HG03045 (cell line): ENCODE measurements at regions not wholly inside any gene's neighbourhood (a gene's known extent, or its start where the extent isn't known, plus 50 kb on each side); places are given as distances from the start of the nearest gene placed in this dataset.
"Not testable (repeated sequence)": the region's sequence is repeated elsewhere in the genome, so short reads cannot be mapped to it uniquely, and the experiment has no call there.

ENCODE experiments used
- ATAC-seq: cut with Tn5 transposase; IDR thresholded peaks from one replicate; pipeline ENCODE4 v1.9.1; 2021; ENCODE audit warnings: mild to moderate bottlenecking, moderate library complexity; ENCODE audit not compliant: unreplicated experiment

GRCh38 chr4:64216741-64217140 lies 192.5 kb downstream of the TECRL start:
- ATAC-seq = no peak

DNA sequence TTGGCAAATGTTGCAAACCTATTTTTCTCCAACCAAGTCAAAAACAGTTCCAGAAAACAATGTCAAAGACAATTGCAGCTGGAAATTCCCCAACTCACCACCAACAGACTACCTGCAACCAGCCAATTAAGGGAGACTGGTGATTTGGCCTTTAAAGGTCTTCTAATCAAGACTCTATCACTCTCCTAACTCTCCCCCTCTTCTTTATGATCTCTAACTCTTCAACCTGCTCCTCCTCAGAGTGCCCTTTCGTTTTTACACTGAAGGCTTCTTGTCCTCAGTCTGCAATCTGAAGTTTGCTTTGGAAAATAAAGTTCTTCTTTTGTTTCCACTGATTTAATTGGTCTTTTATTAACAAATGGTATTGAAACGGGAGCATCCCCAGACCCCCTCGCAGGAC lies 203.9 kb downstream of the TECRL start:
- no peak for ATAC-seq

DNA sequence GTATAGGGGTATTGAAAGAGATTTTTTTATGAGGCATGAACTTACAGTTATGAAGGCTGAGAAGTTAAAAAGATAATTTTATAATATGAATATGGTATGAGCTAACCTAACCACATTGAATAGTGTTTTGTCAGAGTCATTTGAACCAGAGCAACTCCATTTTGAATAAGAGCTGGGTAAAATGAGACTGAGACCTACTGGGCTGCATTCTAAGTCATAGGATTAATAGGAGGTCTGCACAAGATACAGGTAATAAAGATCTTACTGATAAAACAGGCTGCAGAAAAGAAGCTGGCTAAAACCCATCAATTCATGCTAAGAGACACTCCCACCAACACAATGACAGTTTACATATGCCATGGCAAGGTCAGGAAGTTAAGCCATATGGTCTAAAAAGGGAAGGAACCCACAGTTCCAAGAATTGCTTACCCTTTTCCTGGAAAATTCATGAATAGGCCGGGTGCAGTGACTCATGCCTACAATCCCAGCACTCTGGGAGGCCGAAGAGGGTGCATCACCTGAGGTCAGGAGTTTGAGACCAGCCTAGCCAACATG lies 209.2 kb downstream of the TECRL start:
- ATAC-seq = no peak

GRCh38 chr4:64195582-64195981 lies 213.7 kb downstream of the TECRL start:
- ATAC-seq = no peak

GRCh38 chr4:64192731-64193412 lies 216.4 kb downstream of the TECRL start:
- ATAC-seq = no peak

DNA sequence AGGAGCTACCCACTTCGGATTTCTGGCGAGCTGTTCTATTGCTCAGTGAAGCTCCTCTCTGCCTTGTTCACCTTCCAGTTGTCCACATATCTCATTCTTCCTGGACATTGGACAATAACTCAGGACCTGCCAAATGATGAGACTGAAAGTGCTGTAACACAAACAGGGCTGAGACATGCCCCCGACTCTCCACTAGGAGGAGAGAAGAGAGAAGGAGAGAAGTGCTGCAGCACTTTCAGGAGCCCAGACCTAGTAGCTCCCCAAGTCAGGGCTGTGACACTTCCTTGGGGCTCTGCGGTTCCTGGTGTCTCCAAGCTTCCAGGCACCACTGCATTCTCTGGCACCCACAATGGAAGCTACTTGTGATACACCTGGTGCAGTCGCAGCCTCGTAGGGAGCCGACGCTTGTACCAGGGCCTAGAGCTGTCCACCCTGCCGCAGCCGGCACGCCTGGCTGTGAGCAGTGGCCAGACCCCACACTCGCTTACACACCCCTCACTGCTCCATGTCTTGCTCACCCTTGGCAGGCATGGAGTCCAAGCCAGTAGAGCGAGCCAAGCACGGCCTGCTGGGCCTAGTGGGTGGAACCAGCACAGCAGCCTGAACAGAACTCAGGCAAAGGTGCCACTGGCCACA lies 234.9 kb downstream of the TECRL start:
- ATAC-seq = no peak

- ATAC-seq = no peak
Observed at GRCh38 chr4:64166365-64166764, 242.9 kb downstream of the TECRL start.

- peak; percentile 86 for ATAC-seq
Observed at GRCh38 chr4:64158648-64159326, 250.5 kb downstream of the TECRL start.

- no peak for ATAC-seq
Observed at GRCh38 chr4:64157397-64157796, 251.9 kb downstream of the TECRL start.

- no peak for ATAC-seq
Observed at GRCh38 chr4:64156253-64156652, 253.0 kb downstream of the TECRL start.

DNA sequence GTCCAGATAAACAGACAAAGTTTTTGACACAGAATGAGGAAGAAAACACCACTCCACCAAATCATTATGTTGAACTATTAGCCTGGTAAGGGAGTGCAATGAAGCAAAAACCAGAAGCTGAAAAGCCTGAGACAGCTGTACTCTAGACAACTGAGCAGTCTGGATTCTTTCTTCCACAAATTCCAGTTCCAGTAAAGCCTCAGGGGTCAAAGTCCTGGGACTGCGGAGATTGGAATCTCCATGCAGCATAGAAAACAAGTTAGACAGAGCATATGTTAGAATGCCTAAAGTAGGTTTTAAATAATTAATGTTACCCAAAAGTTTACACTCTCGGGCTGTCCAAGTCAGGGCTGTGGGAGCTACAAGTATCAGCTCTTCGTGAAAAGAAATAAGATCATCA lies 263.2 kb downstream of the TECRL start:
- no peak for ATAC-seq

DNA sequence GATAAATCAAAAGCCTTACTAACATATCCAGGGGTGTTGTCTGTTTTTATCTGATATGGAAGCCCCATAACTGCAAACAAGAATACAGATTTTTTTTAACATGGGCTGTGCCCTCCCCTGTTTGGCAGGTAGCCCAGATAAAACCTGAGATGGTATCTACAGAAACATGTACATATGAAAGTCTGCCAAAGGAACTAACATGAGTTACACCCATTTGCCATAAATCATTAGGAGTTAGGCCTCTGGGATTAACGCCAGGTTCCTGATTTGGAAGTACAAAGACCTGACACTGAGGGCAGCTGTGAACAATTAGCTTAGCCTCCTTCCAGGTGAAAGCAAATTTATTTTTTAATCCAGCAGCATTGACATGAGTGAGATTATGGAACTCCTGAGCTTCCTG lies 264.3 kb downstream of the TECRL start:
- no peak for ATAC-seq

- ATAC-seq = no peak
Observed at GRCh38 chr4:64130907-64131306, 278.3 kb downstream of the TECRL start.

DNA sequence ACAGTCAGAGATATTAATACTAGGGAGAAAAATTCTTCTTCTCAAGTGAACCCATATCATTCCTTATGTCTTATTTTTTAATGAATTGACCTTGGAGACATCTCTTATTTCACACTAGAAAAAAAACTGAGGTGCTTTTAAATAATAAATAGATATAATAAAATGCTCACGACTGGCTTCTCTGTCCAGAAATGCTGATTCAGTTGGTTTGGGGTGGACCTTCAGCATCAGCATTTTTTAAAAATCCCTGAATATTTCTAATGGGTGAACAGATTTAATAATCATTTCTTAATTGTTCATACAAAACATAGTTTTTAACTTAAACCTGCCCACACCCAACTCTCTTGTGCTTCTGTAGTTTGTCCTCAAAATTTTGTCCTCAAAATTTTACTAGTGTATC lies 283.9 kb downstream of the TECRL start:
- no peak for ATAC-seq

GRCh38 chr4:64121803-64122202 lies 287.4 kb downstream of the TECRL start:
- no peak for ATAC-seq

DNA sequence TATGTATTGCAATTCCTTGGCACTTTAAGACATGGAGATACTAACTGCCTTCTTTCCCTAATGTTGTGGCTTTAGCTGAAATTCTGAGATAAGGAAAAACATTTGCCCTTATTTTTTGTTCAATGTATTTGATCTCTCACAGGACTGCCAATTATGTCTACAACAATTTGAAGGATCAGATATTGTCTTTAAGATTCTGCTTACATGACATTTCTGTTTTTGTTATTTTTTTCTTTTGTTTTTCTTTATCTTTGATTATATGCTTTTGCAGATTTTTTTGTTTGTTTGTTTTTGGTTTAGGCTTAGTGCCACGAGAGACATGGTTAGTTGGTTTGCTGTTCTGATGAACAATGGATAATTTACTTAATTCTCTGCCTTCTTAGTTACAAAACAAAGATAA lies 303.3 kb downstream of the TECRL start:
- no peak for ATAC-seq

DNA sequence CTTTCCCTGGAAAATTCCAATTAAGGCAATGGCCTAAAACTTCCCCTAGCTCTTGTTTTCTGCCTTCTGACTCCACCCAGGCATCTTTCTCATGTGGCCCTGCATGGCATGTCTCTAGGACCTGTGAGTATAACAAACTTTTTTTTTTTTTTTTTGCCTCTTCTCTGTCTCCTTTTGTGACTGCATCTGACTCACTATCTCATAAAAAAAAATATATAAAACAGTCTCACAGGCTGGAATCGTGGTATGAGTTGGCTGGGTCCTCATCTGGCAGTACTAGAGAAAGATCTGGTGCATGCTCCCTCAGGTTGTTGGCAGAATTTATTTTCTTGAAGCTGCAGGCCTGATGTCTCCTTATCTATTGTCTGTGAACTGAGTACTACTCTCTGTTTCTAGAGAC lies 313.9 kb downstream of the TECRL start:
- no peak for ATAC-seq

- ATAC-seq = no peak
Observed at GRCh38 chr4:64079316-64079715, 329.9 kb downstream of the TECRL start.

GRCh38 chr4:64068096-64068495 lies 341.2 kb downstream of the TECRL start:
- ATAC-seq = no peak

DNA sequence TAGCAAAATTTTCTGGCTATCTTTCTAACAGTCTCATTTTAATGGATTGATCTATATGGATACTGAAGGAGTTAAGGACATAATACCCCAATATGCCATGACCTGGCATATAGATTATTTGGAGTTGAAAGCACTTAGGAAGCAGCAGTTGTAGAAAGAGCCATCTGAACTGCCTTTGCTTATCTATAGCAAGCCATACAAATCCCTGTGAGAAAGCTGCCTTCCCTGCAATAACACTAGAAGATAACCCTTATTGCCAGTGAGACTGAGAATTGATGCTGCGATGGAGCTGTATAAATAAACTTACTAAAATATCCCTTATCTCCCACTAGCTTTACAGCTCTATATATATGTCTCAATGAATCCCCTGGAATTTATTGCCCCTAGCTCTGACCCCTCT lies 346.3 kb downstream of the TECRL start:
- no peak for ATAC-seq

DNA sequence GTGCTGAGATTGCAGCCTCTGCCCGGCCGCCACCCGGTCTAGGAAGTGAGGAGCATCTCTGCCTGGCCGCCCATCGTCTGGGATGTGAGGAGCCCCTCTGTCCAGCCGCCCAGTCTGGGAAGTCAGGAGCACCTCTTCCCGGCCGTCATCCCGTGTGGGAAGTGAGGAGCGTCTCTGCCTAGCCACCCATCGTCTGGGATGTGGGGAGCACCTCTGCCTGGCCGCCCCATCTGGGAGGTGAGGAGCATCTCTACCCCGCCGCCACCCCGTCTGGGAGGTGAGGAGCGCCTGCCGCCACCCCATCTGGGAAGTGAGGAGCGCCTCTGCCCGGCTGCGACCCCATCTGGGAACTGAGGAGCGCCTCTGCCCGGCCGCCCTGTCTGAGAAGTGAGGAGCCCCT lies 372.2 kb downstream of the TECRL start:
- not testable (repeated sequence) for ATAC-seq

GRCh38 chr4:64022560-64022959 lies 386.7 kb downstream of the TECRL start:
- no peak for ATAC-seq
